Motor neuron (in vitro differentiated cells): ENCODE measurements at regions not wholly inside any gene's neighbourhood (a gene's known extent, or its start where the extent isn't known, plus 50 kb on each side); places are given as distances from the start of the nearest gene placed in this dataset.
"Not testable (repeated sequence)": the region's sequence is repeated elsewhere in the genome, so short reads cannot be mapped to it uniquely, and the experiment has no call there.

Experiments used
- ATAC-seq, 8 experiments: fragments of 200-7000 bp; cut with Tn5 transposase; replicated peaks in 6 of 8; 2 replicates each; pipeline ENCODE4 v1.8.0; 2021; ENCODE audit warnings: mild to moderate bottlenecking in 8 of 8, moderate library complexity in 8 of 8
- H3K27ac ChIP-seq, 2 donors: fragments of 250-450 bp; sonication (Bioruptor Pico); 2 replicates each; pipeline ENCODE4 v1.9.0; 2021; ENCODE audit warnings: antibody characterized with exemption in 2 of 2, mild to moderate bottlenecking in 2 of 2, moderate library complexity in 1 of 2
- H3K4me1 ChIP-seq, 2 donors: fragments of 250-450 bp; sonication (Bioruptor Pico); replicated peaks in 1 of 2; 2 replicates each; pipeline ENCODE4 v1.6.1; 2021; ENCODE audit warnings: antibody characterized with exemption in 2 of 2, mild to moderate bottlenecking in 2 of 2, moderate library complexity in 1 of 2
- H3K4me3 ChIP-seq, 5 donors: fragments of 250-450 bp; sonication (Bioruptor Pico); 2 replicates each; pipeline ENCODE4 v1.9.0; 2021; ENCODE audit warnings: antibody characterized with exemption in 5 of 5, mild to moderate bottlenecking in 5 of 5, moderate library complexity in 4 of 5
- WGBS, 10 experiments: fragments of 450-650 bp; shearing (Covaris generic); methylation state at CpG; one replicate each; pipeline ENCODE4 v1.0.0; 2022; 5-methylcytosine and 5-hydroxymethylcytosine counted together
- in situ Hi-C, 9 experiments: fragments of 400-800 bp; cut with MboI; loops; one replicate each; pipeline ENCODE4 v1.15.0; 2021; ENCODE audit warnings: low sequenced_read_pairs in 9 of 9, low pct_unique_long_range_greater_than_20kb in 2 of 9; ENCODE audit not compliant: unreplicated experiment in 9 of 9

DNA sequence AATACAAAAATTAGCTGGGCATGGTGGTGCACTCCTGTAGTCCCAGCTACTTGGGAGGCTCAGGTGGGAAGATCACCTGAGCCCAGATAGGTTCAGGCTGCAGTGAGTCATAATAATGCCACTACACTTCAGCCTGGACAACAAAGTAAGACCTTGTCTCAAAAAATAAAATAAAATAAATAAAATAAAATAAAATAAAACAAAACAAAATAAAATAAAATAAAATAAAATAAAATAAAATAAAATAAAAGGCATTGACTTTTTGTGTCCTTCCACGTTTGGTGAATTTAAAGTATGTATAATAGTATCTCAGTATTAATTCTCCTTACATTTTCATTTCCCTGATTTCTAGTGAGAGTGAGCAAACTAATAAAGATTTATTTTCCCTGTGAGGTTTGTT, 113.6 kb downstream of the ZIC1 start:
- H3K4me3 ChIP-seq, H3K27ac ChIP-seq, ATAC-seq, in situ Hi-C loops, H3K4me1 ChIP-seq: not testable (repeated sequence)
- 41 to 100% (median 71%) methylated on average over 1 of the region's 1 CpG for WGBS, 10 experiments

DNA sequence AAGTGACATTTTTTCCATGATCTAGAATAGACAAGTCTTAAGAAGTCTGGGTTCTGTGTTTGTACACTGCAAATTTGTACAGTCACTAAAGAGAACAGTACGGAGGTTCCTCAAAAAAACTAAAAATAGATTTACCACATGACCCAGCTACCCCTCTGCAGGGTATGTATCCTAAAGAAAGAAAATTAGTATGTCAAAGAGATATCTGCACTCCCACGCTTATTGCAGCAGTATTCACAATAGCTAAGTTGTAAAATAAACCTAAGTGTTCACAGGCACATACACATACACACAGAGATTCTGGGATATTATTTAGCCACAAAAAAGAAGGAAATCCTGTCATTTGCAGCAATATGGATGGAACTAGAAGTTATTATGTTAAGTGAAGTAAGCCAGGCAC, 120.4 kb downstream of the ZIC1 start:
- H3K27ac ChIP-seq: no peak overlapping the region
- in situ Hi-C loops: no loop called here
- ATAC-seq: no peak
- H3K4me1 ChIP-seq: no peaks in the 10 kb centered on the region
- 49 to 100% (median 78%) methylated on average over 1 to 2 of the region's 2 CpGs; no CpG with 5 or more reads in 3 of the 10 experiments for WGBS, 10 experiments
- H3K4me3 ChIP-seq: no peak overlapping the region

DNA sequence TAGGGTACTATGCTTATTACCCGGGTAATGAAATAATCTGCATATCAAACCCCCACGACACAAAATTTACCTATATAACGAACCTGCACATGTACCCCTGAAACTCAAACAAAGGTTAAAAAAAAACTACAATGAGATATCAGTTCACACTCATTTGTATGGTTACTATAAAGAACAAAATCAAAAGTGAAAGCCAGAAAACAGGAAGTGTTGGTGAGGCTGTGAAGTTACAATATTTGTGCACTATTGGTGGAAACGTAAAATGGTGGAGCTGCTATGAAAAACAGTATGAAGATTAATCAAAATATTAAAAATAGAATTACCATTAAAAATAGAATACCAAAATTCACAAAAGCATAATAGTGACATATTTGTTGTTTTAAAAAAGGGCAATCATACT, 128.9 kb downstream of the ZIC1 start:
- WGBS, 10 experiments: 65 to 96% (median 84%) methylated on average over 1 to 4 of the region's 4 CpGs; no CpG with 5 or more reads in 2 of the 10 experiments
- in situ Hi-C loops: no loop called here
- no peak for ATAC-seq
- H3K4me3 ChIP-seq: no peak overlapping the region
- H3K27ac ChIP-seq: no peak overlapping the region
- no peaks in the 10 kb centered on the region for H3K4me1 ChIP-seq

DNA sequence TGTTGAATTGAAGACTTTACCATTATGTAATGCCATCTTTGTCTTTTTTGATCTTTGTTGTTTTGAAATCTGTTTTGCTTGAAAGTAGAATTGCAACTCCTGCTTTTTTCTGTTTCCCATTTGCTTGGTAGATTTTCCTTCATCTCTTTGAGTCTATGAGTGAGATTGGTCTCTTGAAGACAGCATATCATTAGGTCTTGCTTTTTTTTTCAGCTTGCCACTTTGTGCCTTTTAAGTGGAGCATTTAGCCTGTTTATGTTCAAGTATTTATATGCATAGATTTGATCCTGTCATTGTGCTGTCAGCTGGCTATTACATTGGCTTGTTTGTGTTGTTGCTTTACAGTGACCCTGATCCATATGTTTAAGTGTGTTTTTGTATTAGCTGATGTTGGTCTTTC, 131.8 kb downstream of the ZIC1 start:
- in situ Hi-C loops: no loop called here
- Histone ChIP-seq H3K27ac (no peak overlapping the region), H3K4me1 (no peaks in the 10 kb centered on the region), H3K4me3 (no peak overlapping the region)
- ATAC-seq: no peak

DNA sequence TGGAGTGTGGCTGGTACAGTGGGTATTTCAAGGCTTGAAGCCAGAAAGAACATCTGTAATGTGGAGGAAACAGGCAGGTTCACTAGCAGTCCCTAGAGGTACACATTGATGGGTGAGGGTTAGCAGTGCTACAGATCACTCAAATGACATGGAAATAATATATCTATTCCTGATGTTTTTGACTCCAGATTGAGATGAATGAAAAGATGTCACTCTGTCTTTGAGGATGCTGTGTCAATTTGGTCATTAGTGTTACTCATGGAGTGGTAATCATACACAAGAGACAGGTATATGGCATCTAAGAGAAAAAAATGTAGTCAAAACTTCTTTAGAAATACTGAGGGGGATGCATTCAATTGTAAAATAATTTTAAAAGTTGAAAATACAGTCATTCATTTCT, 135.1 kb downstream of the ZIC1 start:
- ATAC-seq: no peak
- in situ Hi-C loops: no loop called here
- H3K4me3 ChIP-seq: no peak overlapping the region

DNA sequence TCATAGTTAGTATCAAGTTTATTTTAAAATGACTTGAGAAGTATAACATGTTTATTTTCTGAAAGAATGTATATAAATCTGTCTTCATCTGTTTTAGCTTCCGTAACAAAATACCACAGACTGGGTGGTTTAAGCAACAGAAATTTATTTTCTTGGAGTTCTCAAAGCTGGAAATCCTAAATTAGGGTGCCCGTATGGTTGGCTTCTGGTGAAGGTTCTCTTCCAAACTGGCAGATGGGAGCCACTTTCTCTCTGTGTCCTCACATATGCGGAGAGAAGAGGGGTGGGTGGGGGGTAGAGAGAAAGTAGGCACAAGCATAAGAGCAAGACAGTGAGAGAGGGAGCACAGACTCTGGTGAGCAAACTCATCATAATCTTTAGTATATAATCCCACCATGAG, 142.3 kb downstream of the ZIC1 start:
- WGBS, 10 experiments: 38 to 100% (median 86%) methylated on average over 1 to 3 of the region's 3 CpGs; no CpG with 5 or more reads in 2 of the 10 experiments
- Histone ChIP-seq H3K4me3 (no peak overlapping the region), H3K27ac (no peak overlapping the region), H3K4me1 (no peaks in the 10 kb centered on the region)
- ATAC-seq: no peak
- in situ Hi-C loops: no loop called here

More for the DNA sequence above, 135.1 kb downstream of the ZIC1 start:
- H3K4me1 ChIP-seq: no peaks in the 10 kb centered on the region
- no peak overlapping the region for H3K27ac ChIP-seq

DNA sequence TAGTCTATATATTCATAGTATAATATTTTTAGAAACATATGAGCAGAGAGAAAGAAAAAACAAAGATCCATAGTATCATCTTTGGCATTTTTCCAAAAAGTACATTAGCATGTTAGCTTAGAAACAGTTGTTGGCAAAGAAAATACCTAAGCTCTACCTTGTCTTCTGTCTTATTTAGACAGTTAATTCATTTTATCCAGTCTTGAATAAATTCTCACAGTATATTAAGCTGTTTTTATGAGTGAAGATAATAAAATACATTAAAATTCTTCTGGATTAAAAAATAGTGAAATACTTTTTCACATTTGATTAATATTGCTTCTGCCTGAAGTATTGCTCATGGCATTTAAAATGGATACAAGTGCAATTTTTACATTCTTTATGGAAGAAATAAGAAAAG, 145.2 kb downstream of the ZIC1 start:
- no peaks in the 10 kb centered on the region for H3K4me1 ChIP-seq
- H3K27ac ChIP-seq: no peak overlapping the region
- ATAC-seq: no peak
- in situ Hi-C loops: no loop called here
- no peak overlapping the region for H3K4me3 ChIP-seq

DNA sequence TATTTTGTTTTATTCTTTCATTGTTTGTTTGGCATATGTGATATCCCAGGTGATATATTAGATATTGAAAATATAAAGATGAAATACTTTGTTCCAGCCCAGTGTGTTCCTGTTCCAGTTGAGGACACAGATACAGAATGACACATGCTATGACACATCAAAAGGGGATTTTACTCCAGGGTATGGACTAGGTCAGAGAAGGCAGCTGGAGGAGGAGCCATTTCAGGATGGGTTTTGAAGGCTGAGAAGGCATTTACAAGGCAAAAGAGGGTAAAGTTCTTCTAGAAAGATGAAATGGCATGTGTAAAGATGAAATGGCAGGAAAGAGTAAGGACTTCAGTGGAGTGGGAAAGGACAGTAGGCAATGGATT, 163.8 kb downstream of the ZIC1 start:
- Histone ChIP-seq H3K4me1 (no peaks in the 10 kb centered on the region), H3K4me3 (no peak overlapping the region), H3K27ac (no peak overlapping the region)
- in situ Hi-C loops: loop anchor here in 1 of 9 experiments (10.0 kb wide), 1 partner anchor 158 kb away; no protein-coding TSS in a partner anchor
- peak in 2 of 8 experiments; percentile 33 to 48 for ATAC-seq

DNA sequence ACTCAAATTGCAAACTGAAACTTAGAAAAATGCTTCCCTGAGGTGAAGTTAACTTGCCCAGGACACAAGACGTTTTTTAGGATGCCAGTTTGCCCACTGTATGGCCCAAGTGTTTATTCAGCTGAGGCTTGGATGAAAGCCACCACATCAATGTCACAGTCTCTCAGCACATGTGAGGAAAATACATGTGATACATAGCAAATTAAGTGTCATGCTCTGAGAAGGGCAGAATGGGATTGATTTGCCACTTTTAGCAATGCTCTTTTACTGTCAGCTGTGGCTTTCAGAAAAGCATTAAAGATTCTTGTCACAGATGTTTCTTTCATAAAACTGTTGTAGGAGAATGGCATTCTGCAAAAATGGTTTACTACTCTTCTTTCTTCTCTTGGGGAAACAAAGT, 165.5 kb downstream of the ZIC1 start:
- Histone ChIP-seq H3K4me3 (no peak overlapping the region), H3K27ac (no peak overlapping the region), H3K4me1 (no peaks in the 10 kb centered on the region)
- WGBS, 10 experiments: 0 to 78% (median 8%) methylated on average over 1 of the region's 1 CpG; no CpG with 5 or more reads in 4 of the 10 experiments
- peak in 2 of 8 experiments; percentile 17 to 87 for ATAC-seq
- in situ Hi-C loops: loop anchor here in 1 of 9 experiments (10.0 kb wide), 1 partner anchor 160 kb away; no protein-coding TSS in a partner anchor

DNA sequence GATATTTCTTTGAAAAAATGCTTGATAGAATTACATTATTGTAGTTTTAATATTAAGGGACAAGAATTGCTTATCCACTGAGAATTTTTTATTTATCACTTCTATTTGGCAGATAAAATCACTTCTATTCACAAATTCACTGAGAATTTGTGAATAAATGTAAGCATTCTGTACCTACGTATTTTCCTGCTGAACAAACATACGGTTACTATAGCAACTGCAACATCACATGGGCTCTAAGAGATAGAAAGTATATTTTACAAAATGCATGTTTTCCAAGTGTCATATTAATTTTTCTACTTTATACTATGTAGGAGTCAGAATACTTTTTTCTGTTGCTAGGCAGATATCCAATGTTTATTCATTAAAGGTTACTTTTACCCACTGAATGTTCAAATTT, 166.2 kb downstream of the ZIC1 start:
- WGBS, 10 experiments: 70 to 100% (median 96%) methylated on average over 1 to 2 of the region's 2 CpGs; no CpG with 5 or more reads in 1 of the 10 experiments
- Histone ChIP-seq H3K4me3 (no peak overlapping the region), H3K27ac (no peak overlapping the region), H3K4me1 (no peaks in the 10 kb centered on the region)
- ATAC-seq: no peak
- in situ Hi-C loops: loop anchor here in 1 of 9 experiments (10.0 kb wide), 1 partner anchor 161 kb away; no protein-coding TSS in a partner anchor

DNA sequence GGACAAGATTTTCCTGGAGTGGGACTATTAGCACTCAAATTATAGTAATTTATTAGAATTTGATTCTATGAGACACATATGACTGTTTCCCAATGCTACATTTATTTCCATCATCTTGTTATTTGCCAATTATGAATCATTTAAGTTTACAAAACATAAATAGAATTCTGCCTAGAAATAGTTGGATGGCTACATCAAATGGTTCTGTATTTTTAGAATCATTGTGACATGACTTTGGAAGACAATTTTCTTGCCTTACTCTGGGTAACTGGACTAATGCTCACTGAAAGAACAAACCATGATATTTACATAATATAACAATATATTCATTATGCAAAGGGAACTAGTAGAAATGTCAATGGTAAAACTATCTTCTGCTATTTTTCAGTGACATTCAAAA, 173.5 kb downstream of the ZIC1 start:
- no peak overlapping the region for H3K4me3 ChIP-seq
- in situ Hi-C loops: no loop called here
- H3K4me1 ChIP-seq: no peaks in the 10 kb centered on the region
- H3K27ac ChIP-seq: no peak overlapping the region
- ATAC-seq: no peak

DNA sequence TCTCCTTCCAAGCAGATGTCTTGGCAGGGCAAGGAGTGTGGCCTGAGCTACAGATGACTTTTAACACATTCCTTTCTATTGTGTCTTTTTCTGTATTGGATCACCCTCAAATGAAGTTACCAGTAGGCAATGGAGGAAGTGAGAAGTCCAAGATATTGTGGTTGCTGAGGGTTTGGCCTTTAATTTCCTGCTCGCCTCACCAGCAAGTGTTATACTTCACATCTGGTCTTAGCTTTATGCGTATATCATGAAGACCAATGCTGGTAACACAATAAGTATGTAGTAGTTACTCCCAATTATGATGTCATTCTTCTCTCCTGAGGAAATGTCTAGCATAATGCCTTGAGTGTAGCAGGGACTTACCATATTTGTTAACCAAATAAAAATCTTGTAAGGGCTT, 179.9 kb downstream of the ZIC1 start:
- whole genome bisulfite sequencing, 10 experiments: 5 to 100% (median 92%) methylated on average over 1 to 2 of the region's 2 CpGs; no CpG with 5 or more reads in 1 of the 10 experiments
- ATAC-seq: peak in 3 of 8 experiments; percentile 39 to 100 (median 99)
- H3K4me1 ChIP-seq: no peaks in the 10 kb centered on the region
- H3K4me3 ChIP-seq: no peak overlapping the region
- in situ Hi-C loops: no loop called here
- H3K27ac ChIP-seq: no peak overlapping the region

DNA sequence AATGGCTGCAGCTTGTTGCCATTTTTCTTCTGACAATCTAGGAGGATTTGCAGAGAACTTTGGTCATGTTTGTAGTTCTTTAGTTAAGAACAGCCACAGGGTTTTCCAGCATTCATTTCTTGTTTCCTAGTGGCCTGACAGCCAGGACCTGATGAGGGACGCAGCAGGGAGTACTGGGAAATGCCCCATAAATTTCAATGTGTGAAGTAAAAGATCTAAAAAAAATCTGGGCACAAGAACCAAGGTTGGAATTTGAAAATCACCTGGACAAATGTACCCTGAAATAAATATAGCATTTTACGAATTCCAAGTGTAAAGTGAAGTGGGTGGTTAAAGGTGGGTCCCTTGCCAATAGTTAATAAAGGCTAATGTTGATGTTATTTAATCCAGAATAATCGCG, 195.0 kb downstream of the ZIC1 start:
- Histone ChIP-seq H3K27ac (no peak overlapping the region), H3K4me1 (no peaks in the 10 kb centered on the region), H3K4me3 (no peak overlapping the region)
- ATAC-seq: no peak
- WGBS, 10 experiments: 38 to 100% (median 88%) methylated on average over 1 to 4 of the region's 4 CpGs
- in situ Hi-C loops: loop anchor here in 2 of 9 experiments (25.0 kb wide), 2 partner anchors 192 to 792 kb away; partner anchors contain the start of genes ZIC1 (in 1 of the 2) and ZIC4 (in 1 of the 2)

DNA sequence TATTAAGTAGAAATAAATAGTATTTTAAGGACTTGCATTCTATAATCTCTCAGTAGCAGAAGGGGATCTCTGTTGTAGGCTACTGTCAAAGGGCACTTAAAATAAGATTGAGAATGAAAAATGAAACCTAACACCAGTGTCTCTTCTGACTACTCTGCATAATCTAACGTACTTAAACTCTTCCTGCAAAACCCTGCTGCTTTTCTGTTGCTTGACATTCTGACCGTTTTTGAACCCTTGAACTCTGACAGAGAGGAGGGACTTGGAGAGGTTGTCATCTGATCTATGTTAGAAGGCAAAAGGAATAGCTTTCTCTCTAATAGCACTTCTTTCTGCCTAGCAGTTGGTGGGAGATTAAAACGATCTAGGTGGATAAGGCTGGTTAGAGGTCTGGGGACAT, 204.6 kb downstream of the ZIC1 start:
- Histone ChIP-seq H3K27ac (no peak overlapping the region), H3K4me3 (no peak overlapping the region), H3K4me1 (peaks cover 6 to 12% of the 10 kb centered on the region in 2 donors)
- 6 to 83% (median 17%) methylated on average over 1 to 3 of the region's 3 CpGs; no CpG with 5 or more reads in 4 of the 10 experiments for WGBS, 10 experiments
- peak in 3 of 8 experiments; percentile 9 to 40 (median 36) for ATAC-seq
- in situ Hi-C loops: loop anchor here in 2 of 9 experiments (25.0 kb wide), 2 partner anchors 201 to 801 kb away; partner anchors contain the start of genes ZIC1 (in 1 of the 2) and ZIC4 (in 1 of the 2)
